Left cardiac atrium (tissue), 4 donors: ENCODE measurements at regions not wholly inside any gene's neighbourhood (a gene's known extent, or its start where the extent isn't known, plus 50 kb on each side); places are given as distances from the start of the nearest gene placed in this dataset.

Source experiments
- ATAC-seq, 2 donors: fragments of 200-7000 bp; cut with Tn5 transposase; one replicate each; pipeline ENCODE4 v1.9.1; 2020; ENCODE audit warnings: mild to moderate bottlenecking in 2 of 2, moderate library complexity in 2 of 2
- DNase-seq: peaks from one replicate; pipeline ENCODE4 v3.0.0-alpha.2; 2020
- intact Hi-C, 2 donors: fragments of 100-400 bp; cut with DNase I; formaldehyde crosslinking; loops; one replicate each; pipeline versions ENCODE4 v1.14.1 to v1.15.1; 2022 to 2023
- donor health status: DM: no; HTN: yes; CAD: no.
- donor health status: DM: no; HTN: yes; CAD: no; lungs with severe emphysema.
- donor health status: DM: yes; HTN: yes; CAD: no.
- donor health status: Dilated cardiomyopathy.

GRCh38 chr7:68537051-68537773, 1061.1 kb upstream of the AUTS2 start:
- DNase-seq (no peak), ATAC-seq (no peak)
- intact Hi-C loops = no loop called here

GRCh38 chr7:68537774-68538071, 1060.6 kb upstream of the AUTS2 start:
- DNase-seq (no peak), ATAC-seq (no peak)
- intact Hi-C loops = no loop called here

GRCh38 chr7:68542831-68543230, 1055.4 kb upstream of the AUTS2 start:
- no peak for ATAC-seq
- intact Hi-C loops = no loop called here
- DNase-seq = no peak

- DNase-seq = no peak
- intact Hi-C loops = no loop called here
- no peak for ATAC-seq
Measured at GRCh38 chr7:68544851-68545250, 1053.4 kb upstream of the AUTS2 start.

- ATAC-seq (no peak), DNase-seq (no peak)
- intact Hi-C loops = no loop called here
Measured at GRCh38 chr7:68547181-68547580, 1051.1 kb upstream of the AUTS2 start.

GRCh38 chr7:68547799-68548198, 1050.5 kb upstream of the AUTS2 start:
- DNase-seq (no peak), ATAC-seq (no peak)
- intact Hi-C loops = no loop called here

- no peak for DNase-seq
- intact Hi-C loops = no loop called here
Measured at GRCh38 chr7:68550027-68550426, 1048.2 kb upstream of the AUTS2 start.

GRCh38 chr7:68550635-68551034, 1047.6 kb upstream of the AUTS2 start:
- DNase-seq = no peak

More at GRCh38 chr7:68550027-68550426, 1048.2 kb upstream of the AUTS2 start:
- ATAC-seq = no peak

GRCh38 chr7:68556537-68556936, 1041.7 kb upstream of the AUTS2 start:
- intact Hi-C loops = no loop called here
- ATAC-seq = no peak
- no peak for DNase-seq

More at GRCh38 chr7:68550635-68551034, 1047.6 kb upstream of the AUTS2 start:
- intact Hi-C loops = no loop called here
- ATAC-seq = no peak

- intact Hi-C loops = no loop called here
- DNase-seq (no peak), ATAC-seq (no peak)
Measured at GRCh38 chr7:68559518-68559917, 1038.8 kb upstream of the AUTS2 start.

- DNase-seq (no peak), ATAC-seq (no peak)
- intact Hi-C loops = no loop called here
Measured at GRCh38 chr7:68562323-68562899, 1035.9 kb upstream of the AUTS2 start.

GRCh38 chr7:68564306-68565135, 1033.8 kb upstream of the AUTS2 start:
- no peak for DNase-seq
- ATAC-seq = no peak
- intact Hi-C loops = no loop called here

- DNase-seq (no peak), ATAC-seq (no peak)
- intact Hi-C loops = no loop called here
Measured at GRCh38 chr7:68571286-68571685, 1027.0 kb upstream of the AUTS2 start.

- DNase-seq (no peak), ATAC-seq (no peak)
- intact Hi-C loops = no loop called here
Measured at GRCh38 chr7:68573271-68574005, 1024.8 kb upstream of the AUTS2 start.

- DNase-seq (no peak), ATAC-seq (no peak)
- intact Hi-C loops = no loop called here
Measured at GRCh38 chr7:68576366-68576765, 1021.9 kb upstream of the AUTS2 start.

- DNase-seq = no peak
- ATAC-seq = no peak
- intact Hi-C loops = no loop called here
Measured at GRCh38 chr7:68581417-68581816, 1016.9 kb upstream of the AUTS2 start.

GRCh38 chr7:68587599-68587998, 1010.7 kb upstream of the AUTS2 start:
- intact Hi-C loops = no loop called here
- no peak for ATAC-seq

GRCh38 chr7:68601826-68602225, 996.4 kb upstream of the AUTS2 start:
- ATAC-seq (no peak), DNase-seq (no peak)
- intact Hi-C loops = no loop called here

More at GRCh38 chr7:68587599-68587998, 1010.7 kb upstream of the AUTS2 start:
- no peak for DNase-seq

GRCh38 chr7:68604541-68604940, 993.7 kb upstream of the AUTS2 start:
- ATAC-seq = no peak
- DNase-seq = no peak
- intact Hi-C loops = no loop called here

- no peak for ATAC-seq
- no peak for DNase-seq
- intact Hi-C loops = no loop called here
Measured at GRCh38 chr7:68610701-68611100, 987.6 kb upstream of the AUTS2 start.
